ENCODE measurements at regions not wholly inside any gene's neighbourhood (a gene's known extent, or its start where the extent isn't known, plus 50 kb on each side); places are given as distances from the start of the nearest gene placed in this dataset.

- TF ChIP-seq CTCF (IDR thresholded peaks at IDR 0.05 in 2 of 3, conservative IDR thresholded peaks at IDR 0.05 in 1 of 3; ENCODE audit: control insufficient read depth in 2 of 3, extremely low read depth in 1 of 3, insufficient read depth in 1 of 3, low read depth in 3 of 3, low read length in 3 of 3) (no peak), ZBTB11 (CRISPR knock-in tag; IDR thresholded peaks at IDR 0.05) (no peak), CUX1 (IDR thresholded peaks at IDR 0.05; ENCODE audit: insufficient replicate concordance, low read depth, low read length) (no peak), RELA (IDR thresholded peaks at IDR 0.05; ENCODE audit: borderline replicate concordance, partially characterized antibody) (no peak)
Observed at GRCh38 chr6:19332806-19333460, 504.2 kb upstream of the ID4 start (continued).

All from GM12878 (cell line).